Erythroblast (primary cell): ENCODE measurements at regions not wholly inside any gene's neighbourhood (a gene's known extent, or its start where the extent isn't known, plus 50 kb on each side); places are given as distances from the start of the nearest gene placed in this dataset.

Source experiments
- GATA1 ChIP-seq: IDR thresholded peaks from 2 replicates; pipeline ENCODE4 v1.6.1; 2011; ENCODE audit warnings: low read depth, mild to moderate bottlenecking, control low read depth, low read length, moderate library complexity
- POLR2A ChIP-seq: IDR thresholded peaks from 2 replicates; pipeline ENCODE4 v1.6.1; 2011; ENCODE audit warnings: mild to moderate bottlenecking, low read length

DNA sequence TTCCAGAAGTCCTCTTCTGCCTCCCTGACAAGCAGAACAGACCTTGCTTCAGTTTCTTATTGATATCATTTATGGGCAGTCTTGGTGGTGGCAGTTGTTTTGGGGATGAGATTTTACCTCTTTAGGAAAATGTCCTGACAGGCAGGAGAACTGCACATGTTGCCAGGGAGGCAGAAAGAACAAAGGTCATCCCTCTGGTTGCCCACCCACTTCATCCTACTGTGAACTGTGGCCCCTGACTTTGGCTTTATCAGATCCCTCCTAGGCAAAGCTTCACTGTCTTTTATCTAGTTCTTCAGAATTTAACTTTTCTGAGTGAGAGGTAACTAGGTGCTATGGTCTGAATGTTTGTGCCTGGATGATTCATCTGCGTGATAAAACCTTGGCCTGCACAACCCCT, 2071.3 kb upstream of the CELF4 start:
- no peak for TF ChIP-seq POLR2A
- TF ChIP-seq GATA1 = no peak
